GM20000 (cell line): ENCODE measurements at regions not wholly inside any gene's neighbourhood (a gene's known extent, or its start where the extent isn't known, plus 50 kb on each side); places are given as distances from the start of the nearest gene placed in this dataset.

Experiments
- DNase-seq: peaks from one replicate; pipeline ENCODE4 v3.0.0; 2012; ENCODE audit warnings: low spot score
- TF ChIP-seq, protein P1 (sequence below): IDR thresholded peaks from 2 replicates; pipeline ENCODE4 v1.5.1; 2012; ENCODE audit warnings: mild to moderate bottlenecking, control low read depth; ENCODE audit errors: extremely low read depth, missing control alignments

DNA sequence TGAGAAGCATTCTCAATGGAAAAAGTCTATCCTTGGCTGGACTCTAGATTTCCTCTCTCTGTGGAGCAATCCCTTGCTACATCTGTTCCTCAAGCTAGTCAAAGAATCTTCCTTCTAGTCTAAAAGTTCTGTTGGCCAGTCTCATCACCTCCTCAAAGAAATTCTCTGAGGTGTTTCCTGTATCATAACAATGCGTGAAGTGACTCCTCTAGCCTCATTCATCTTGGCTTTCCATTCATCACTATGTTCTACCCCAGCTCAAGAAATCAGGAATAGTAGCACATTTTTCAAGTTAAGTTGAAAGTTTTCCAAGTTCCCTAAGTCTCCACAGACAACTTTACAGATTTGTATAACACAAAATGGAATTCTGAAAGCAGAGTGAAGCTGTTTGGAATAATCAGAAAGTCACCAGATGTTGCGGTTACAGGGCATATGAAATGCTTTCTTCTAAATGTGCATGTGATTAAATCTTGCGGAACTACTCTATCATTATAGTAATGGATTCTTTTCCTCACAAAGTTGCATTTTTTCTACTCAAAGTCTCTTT is 176.6 kb upstream of the FREM1 start:
- TF ChIP-seq, protein P1, sequence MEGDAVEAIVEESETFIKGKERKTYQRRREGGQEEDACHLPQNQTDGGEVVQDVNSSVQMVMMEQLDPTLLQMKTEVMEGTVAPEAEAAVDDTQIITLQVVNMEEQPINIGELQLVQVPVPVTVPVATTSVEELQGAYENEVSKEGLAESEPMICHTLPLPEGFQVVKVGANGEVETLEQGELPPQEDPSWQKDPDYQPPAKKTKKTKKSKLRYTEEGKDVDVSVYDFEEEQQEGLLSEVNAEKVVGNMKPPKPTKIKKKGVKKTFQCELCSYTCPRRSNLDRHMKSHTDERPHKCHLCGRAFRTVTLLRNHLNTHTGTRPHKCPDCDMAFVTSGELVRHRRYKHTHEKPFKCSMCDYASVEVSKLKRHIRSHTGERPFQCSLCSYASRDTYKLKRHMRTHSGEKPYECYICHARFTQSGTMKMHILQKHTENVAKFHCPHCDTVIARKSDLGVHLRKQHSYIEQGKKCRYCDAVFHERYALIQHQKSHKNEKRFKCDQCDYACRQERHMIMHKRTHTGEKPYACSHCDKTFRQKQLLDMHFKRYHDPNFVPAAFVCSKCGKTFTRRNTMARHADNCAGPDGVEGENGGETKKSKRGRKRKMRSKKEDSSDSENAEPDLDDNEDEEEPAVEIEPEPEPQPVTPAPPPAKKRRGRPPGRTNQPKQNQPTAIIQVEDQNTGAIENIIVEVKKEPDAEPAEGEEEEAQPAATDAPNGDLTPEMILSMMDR = no peak
- DNase-seq = no peak

DNA sequence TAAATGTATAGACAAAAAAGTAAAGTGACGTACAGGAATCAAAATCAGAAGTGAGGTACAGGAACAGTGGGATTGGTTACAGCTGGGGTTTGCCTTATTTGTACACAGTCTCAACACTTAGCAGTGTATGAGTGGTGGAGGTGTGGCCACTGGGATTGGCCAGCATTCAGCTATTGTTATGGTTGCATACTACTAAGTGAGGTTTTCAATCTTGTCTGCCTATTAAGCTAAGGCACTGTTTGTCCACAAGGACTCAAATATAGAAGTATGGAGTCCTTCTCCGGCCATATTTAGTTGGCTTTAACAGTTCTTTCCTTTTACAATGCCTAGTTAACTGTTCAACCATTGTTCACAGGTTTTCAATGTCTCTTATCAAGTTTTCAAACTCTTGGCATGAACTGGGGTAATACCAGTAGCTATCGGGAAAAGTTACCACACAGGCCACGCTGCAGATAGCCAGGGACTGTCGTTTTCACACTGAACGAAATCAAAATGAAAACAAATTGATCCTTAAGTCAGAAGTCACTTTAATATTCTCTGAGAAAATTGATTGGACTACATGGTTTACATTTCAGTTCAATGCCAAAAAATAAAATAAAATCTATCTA is 176.0 kb upstream of the FREM1 start:
- DNase-seq = no peak
- TF ChIP-seq, protein P1 = no peak

DNA sequence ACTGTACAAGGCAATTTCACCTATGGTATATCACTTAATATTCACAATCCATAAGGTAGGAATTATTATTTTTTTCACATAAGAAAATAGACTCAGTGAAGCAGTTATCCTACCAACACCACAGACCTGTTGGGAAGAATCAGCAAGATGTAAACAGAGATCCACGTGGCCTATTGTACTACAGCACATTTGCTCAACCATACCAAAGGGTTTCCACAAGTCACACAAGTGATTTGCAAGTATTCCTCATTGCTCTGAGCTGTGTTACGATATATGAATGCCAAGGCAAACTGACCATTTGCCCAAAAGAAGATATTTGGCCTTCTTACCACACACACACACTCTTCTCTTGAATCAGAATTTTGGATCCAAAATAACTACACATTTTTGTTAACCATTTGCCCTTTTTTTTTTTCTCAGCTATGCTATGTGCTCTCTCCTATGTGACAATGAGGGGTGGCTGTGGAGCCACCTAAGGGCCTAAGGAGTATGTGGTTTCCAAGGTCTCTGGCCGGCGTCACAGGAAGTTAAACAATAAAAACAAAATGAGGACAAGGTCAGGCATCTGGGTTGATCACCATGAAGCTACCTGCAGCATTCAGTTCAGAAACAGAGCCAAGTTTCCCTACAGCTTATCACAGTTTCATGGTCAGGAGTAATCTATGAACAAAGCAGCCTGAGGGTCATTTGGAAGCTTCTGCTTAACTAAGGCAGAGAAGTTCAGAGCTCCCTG is 171.0 kb upstream of the FREM1 start:
- DNase-seq = no peak
- TF ChIP-seq, protein P1 = no peak

DNA sequence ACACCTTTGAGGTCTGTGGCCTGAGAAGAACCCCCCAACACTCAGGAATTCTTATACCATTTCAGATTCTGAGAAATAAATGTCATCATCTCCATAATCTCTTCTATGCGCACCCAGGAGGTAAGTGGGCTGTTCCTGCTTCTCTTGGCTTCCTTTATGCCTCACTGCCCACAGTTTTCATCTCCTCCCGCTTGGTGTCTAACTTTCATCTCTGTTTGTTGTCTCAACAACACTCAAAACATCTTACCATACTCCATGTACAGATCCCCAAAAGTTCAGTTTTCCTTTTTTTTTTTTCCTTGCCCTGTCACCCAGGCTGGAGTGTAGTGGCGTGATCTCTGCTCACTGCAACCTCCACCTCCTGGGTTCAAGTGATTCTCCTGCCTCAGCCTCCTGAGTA is 170.2 kb upstream of the FREM1 start:
- TF ChIP-seq, protein P1 = no peak
- DNase-seq = no peak

DNA sequence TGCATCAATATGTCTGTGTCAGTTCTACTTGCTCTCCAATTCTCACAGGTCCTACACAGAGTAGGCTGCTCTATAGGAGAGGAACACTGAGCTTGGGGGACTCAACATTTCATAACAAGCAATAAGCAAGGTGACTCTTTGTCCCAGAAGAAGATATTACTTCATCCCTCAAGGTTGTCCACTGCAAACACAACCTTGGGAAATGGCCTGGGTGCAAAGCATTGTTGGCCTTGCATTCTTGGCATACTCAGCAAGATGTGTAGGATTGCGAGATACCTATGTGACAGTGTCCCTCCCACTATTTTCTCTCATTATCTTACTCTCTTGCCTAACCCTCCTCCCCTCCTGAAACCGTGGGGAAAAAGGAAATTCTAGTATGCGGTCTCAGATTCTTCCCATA is 169.8 kb upstream of the FREM1 start:
- TF ChIP-seq, protein P1 = no peak
- DNase-seq = no peak

DNA sequence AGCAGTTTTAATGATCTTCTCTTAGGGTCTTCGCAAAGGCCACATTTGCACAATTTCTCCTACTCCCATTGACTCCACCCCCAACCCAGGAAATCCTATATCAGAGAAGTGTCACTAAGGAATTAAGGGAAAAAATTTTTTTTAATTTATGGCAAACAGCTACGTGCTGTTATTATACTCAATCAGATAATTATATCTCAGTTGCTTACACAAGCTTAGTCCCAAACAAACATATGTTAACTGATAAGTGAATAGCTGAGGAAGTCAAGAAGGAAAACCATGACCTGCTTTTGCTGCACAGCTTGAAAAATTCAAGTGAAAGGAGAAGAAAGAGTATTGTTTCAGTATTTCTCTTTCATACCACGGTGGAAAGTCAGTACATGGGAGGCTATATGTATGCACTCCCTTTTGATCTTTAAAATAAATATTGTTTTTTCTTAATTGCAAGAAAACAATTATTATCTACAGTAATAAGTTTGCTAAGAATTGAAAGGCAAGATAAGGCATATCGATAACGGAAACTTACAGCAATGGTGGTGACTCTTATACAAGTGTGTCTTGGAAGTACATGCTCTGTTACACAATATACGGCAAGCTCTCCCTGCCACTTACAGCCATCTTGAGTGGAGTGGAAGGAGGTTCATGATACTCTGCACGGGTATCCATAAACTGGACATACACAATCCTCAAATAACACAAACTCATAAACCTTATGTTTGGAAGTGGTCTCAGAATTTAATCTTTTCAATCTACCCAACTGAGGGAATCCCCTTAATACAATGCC is 167.9 kb upstream of the FREM1 start:
- DNase-seq = no peak
- TF ChIP-seq, protein P1 = no peak

DNA sequence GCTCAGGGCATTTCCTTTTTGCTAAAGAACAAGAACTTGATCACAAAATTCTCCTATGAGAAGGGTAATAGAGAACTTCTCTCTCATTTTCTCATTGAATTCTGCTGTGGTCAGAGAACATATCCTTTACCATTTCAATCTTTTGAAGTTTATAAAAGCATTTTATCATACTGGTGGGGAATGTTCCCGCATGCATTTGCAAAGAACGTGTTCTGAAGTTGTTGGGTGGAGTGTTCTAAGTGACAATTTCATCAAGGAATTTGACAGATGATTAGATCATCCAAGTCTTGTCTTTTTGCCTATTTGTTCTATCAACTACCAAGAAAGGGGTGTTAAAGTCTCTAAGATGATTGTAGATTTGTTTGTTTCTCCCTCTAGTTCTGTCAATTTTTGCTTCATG is 163.4 kb upstream of the FREM1 start:
- DNase-seq = no peak
- TF ChIP-seq, protein P1 = no peak
